Ovary (tissue), 3 donors: ENCODE measurements at regions not wholly inside any gene's neighbourhood (a gene's known extent, or its start where the extent isn't known, plus 50 kb on each side); places are given as distances from the start of the nearest gene placed in this dataset.

Source experiments
- EP300 ChIP-seq: sonication (generic); formaldehyde crosslinking; IDR thresholded peaks from one replicate; pipeline ENCODE4 v1.6.1; 2017; ENCODE audit warnings: antibody characterized with exemption
- POLR2A ChIP-seq: fragments of 450-650 bp; IDR thresholded peaks from one replicate; pipeline ENCODE4 v1.6.1; 2017; ENCODE audit warnings: antibody characterized with exemption, mild to moderate bottlenecking, moderate library complexity
- TF ChIP-seq, protein P1 (sequence below), 3 donors: fragments of 450-650 bp in 2 of 3; fragments of 200-600 bp in 1 of 3; IDR thresholded peaks; one replicate each; pipeline versions ENCODE4 v1.5.1 to v1.8.0; 2016 to 2022; ENCODE audit warnings: antibody characterized with exemption in 3 of 3, mild to moderate bottlenecking in 1 of 3
- donor health status: DM: no; HTN: no; CAD: no.

DNA sequence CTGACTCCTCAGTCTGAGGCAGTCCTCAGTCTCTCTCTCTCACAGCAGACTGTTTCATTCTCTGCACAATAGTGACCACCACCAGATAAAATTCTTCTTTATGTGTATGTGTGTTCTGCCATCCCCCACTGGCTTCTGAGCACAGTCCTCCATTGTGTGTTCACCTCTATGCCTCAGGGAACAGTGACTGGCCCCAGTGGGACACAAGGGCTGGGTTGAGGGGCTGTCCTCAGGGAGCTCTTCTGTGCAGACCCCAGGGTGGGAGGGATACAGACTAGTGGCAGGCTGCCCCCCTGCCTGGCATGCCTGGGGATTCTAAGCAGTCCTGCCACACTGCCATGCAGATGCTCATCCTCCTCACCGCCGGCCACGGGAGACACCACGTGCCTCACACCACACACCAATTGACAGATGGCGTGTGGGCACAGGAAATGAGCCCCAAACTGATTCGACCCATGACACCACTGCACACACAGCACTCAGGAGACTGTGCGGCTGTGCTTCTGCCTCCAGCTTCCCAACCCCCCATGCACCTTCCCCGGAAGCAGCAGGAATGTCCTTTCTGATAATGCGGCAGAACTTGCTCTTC, 237.6 kb upstream of the CHRNA7 start:
- TF ChIP-seq, protein P1, sequence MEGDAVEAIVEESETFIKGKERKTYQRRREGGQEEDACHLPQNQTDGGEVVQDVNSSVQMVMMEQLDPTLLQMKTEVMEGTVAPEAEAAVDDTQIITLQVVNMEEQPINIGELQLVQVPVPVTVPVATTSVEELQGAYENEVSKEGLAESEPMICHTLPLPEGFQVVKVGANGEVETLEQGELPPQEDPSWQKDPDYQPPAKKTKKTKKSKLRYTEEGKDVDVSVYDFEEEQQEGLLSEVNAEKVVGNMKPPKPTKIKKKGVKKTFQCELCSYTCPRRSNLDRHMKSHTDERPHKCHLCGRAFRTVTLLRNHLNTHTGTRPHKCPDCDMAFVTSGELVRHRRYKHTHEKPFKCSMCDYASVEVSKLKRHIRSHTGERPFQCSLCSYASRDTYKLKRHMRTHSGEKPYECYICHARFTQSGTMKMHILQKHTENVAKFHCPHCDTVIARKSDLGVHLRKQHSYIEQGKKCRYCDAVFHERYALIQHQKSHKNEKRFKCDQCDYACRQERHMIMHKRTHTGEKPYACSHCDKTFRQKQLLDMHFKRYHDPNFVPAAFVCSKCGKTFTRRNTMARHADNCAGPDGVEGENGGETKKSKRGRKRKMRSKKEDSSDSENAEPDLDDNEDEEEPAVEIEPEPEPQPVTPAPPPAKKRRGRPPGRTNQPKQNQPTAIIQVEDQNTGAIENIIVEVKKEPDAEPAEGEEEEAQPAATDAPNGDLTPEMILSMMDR (IDR thresholded peaks at IDR 0.05) = no peak
- TF ChIP-seq POLR2A (no peak), EP300 (no peak)
